ENCODE measurements at regions not wholly inside any gene's neighbourhood (a gene's known extent, or its start where the extent isn't known, plus 50 kb on each side); places are given as distances from the start of the nearest gene placed in this dataset.

DNA sequence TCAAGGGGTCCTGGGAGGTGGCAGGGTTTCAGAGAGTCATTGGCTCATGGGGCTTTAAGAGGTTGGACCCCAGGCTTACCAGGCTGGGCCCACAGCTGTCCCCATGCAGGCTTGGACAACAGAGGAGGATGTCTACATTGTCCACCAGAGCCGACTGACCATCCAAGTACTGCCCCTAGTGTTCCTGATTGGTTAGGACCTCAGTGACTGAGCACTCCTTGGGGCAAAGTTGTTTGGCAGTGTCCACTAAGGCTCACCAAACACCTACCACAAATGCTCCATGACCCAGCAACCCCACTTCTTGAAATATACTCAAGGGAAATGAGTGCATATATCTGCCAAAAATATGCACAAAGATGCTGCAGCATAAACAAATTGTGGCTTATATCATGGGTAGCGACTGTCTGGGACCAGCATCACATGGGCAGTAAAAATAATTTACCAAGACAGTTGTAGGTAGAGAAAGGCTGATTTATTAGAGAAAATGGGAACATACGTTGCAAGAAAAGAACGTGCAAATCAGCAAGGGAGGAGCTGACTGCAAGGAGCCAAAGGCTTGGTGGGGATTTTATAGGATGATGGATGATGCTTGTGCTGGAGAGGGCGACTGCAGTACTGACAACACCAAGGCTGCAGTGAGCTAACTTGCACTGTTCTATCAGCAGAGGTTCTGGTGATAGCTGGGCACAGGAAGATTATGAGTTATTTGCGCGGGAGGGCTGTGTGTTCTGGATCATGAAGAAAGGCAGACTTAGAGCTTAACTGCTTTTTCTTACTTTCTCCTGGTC, 265.2 kb downstream of the GADD45G start:
- DNase-seq: no peak

DNA sequence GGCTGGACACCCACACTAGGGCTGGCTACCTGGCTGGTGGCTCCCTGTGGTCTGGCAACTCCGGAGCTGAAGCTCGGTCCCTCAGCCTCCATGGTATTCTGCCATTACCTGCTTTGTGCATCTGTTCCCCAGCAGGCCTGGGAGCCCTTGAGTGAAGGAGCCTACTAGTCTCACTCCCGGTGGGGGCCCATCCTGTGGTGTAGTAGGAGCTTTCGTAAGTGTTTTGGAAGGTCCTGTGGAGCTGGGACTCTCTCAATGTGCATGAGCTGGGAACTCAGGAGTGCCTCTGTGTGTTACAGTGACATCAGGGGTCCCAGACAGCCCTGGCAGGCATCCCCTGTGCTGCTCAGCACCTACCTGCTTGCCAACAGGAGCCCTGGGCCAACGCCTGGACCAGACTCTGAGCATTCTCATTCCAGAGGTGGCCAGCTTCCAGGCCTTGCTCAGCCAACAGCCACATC, 267.1 kb downstream of the GADD45G start:
- no peak for DNase-seq

DNA sequence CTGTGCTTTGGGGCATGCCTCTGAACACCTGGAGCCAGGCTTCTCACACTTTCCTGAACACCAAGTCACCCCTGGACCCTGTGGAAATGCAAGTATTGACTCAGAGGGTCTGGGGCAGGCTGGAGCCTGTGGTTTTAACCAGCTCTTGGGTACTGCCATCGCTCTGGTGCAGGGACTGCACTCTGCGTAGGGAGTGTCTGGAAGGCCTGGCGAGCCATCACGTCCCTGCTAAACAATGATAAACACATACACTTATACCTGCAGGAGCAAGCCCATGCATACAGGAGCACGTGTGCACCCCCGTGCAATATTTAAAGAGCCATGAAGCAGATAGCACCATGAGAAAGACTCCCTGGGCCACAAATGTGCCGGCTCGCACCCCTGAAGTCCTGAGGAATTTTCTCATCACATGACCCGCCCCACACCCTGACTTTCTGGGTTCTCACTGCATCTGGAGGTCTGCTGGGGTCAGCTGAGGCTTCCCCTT, 267.7 kb downstream of the GADD45G start:
- no peak for DNase-seq

DNA sequence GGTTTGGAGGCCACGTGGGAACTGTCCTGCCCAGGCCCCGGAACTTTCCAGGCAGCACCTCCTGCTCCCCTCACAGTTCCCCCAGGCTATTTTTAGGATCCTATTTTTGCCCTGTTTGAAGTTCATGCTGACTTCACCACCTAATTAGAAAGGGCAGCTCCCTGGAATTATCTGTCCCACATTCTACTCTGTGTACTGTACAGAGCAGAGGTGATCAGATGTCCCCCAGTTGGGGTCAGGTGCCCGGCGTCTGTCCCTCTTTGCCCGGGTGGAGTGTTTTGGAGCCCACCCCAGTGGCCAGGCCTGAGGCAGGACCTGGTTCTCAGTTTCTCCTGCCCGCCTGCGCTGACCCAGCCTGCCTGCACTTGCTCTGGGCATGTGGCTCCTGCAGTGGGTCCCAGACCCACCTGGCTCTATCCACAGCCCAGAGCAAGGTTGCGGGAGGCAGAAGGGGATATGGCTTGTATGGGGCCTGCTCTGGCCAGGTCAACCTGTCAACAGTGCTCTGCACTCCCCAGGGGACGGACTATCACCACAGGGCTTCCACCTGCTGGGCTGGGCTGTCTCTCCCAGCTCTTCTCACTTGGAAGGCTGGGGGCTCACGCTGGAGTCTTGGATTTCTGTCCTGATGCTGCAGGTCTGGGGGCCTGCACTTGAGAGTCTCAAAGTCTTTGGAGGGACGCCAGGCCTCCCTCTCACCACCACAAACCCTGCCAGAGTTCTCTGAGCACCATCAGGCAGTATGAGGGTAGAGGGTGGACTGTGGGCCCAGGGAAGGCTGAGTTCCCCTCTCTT, 268.3 kb downstream of the GADD45G start:
- no peak for DNase-seq

DNA sequence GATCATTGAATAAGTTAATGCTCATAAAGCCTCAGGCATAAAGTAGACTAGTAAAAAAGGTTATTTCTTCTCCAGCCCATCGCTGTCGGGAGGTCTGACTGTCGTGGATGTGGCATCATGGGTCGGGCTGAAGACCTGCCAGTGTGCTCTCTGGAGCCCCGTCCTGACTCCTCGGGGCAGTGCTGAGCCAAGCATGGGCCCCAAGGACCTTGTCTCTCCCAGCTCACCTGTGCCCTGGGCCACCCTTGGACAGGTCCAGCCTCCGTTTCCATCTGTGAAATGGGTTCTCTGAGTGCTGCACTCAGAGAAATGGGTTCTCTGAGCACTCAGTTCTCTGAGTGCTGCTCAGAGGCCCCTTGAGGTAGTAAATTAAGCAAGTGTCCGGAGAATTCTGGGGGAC, 269.0 kb downstream of the GADD45G start:
- DNase-seq: no peak

DNA sequence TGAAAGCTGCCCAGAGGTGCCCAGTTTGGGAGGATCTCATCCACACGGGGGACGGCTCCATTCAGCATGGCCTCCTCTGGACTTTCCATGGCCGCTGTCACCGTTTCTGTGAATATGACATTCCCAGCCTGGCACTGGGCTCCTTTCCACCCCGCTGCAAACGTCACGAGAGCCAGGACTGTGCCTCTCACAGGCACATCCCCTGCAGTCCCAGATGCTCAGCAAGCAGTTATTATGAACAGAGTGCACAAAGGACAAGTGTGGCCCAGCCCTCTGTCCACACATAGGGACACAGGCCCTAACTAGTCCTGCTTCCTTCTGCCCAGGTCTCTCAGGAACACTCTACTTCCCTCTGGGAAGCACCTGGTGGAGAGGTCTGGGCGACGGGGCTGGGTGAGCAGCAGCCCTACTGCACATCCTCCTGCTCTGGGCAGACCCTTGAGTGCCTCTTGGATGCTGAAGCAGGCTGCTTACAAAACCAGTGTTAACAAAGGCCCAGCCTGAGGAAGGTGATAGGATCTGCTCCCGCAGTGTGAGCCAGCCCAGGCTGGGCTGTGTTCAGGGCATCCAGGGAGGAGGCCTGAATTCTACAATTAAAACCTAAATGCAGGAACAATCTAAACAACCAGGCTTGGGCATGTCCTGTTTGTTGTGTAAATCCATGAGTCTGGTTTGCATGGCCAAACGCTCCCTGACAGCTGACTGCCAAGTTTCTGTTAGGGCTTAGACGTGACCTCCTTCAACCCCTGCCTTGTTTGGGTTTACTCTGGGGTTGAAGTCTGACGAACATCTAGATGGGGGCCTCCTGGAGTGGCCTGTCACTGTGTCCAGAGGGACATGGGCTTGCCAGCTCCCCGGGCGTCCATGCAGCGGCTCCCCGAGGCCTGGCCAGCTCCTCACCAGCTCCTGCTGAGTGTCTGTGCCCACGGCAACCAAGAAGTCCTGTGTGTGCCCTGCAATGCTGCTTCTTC, 269.8 kb downstream of the GADD45G start:
- DNase-seq: no peak

DNA sequence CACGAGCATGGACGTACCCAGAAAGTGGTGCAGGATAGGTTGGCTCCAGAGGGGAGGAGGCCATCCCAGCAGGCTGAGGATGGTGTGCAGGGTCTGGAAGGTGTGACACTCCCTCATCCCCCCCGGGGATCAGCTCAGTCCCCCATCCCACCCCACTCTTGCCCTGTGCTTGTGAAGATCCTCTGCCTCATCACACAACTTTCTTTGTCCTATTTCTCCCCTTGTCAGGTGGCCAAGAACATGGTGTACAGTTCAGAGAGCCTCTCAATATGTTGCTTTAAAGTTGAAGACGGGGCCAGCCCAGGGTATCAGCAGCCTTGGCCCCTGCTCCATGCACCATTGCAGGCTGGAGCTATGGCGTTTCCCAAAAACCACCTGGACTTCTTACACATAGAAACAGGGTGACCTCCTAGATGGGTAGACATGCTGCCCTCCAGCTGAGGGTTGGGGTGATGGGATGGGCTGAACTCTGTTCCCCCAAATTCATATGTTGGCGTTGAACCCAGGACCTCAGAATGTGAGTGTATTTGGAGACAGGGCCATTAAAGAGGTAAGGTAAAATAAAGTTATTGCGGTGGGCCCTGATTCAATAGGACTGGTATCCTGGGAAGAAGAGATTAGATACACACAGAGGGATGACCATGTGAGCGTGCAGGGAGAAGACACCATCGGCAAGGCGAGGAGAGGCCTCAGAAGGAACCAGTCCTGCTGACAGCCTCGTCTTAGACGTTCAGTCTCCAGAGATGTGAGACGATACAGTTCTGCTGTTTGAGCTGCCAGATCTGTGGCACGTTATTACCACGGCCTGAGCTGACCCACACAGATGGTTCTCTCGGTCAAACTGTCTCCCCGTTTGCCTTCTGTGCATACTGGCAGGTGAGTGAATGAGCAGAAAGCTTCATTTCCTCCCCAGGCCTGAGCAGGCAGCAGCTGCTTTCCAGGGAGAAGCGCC, 272.5 kb downstream of the GADD45G start:
- DNase-seq: no peak

DNA sequence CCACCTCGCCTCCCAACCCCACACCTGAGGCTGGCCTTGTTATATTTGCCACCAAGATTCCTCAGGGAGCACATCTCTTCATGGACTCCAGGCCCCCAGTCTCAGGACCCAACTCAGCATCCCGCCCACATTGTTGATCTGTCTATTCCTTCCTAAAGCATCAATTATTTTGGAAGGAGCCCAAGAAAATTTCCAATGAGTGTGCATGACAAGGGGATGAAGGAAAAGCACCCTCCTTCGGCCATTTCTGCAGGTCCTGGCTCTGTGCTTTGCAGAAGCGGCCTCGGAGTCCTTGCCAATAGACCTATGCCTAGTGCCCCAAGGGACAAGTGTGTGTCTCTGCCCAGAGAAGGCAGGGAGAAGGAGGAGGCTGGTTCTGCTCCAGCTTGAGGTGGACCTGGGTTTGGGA, 273.2 kb downstream of the GADD45G start:
- DNase-seq: no peak

DNA sequence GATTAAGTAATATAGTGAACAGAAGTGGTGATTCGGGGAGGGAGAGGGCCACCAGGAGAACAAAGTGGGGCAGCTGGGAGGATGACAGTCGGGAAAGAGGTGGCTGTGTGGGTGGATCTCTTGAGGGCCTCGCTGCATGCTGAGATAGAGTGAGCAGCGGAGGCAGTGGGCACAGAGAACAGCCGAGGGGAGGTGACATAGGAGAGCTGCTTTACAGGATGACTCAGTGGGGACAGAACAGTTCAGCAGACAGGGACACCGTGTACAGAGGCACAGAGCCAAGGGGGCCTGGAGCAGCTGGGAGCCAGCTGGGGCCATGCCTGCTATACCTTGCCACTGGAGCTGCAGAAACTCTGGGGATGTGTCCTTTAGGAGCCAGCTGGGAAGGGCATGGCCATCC, 273.9 kb downstream of the GADD45G start:
- no peak for DNase-seq

DNA sequence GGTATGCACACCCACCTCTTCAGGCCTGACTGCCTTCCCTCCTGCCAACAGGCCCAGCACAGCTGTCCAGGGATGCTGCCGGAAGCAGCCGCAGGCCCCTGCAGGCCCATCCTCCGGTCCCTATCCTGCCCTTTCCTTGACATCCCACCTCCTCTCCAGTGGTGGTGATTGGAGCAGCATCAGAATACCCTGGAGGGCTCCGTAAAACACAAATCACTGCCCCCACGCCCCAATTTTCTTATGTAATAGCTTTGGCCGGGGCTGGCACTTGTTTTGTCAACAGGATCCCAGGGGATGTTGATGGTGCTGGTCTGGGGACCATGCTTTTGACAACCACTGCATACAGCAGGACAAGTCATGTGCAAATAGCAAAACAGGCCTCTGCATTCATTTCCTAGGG, 274.5 kb downstream of the GADD45G start:
- DNase-seq: no peak

DNA sequence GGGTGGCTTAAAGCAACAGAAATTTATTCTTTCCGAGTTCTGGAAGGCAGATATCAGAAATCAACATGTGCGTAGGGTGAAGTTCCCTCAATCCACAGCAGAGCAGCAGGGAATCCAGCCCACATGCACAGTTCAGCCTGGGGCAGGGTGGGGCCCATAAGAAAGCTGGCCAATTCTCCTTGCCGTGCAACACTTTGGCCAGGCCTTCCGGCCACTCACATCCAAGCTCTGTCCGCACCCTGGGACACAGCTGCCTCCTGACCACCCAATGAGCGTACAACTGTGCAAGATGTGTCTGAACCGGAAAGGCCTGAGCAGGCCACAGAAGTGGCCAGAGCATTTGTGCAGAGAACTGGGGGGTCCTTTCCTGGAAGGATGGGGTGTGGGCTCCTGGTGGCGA, 274.9 kb downstream of the GADD45G start:
- DNase-seq: no peak

DNA sequence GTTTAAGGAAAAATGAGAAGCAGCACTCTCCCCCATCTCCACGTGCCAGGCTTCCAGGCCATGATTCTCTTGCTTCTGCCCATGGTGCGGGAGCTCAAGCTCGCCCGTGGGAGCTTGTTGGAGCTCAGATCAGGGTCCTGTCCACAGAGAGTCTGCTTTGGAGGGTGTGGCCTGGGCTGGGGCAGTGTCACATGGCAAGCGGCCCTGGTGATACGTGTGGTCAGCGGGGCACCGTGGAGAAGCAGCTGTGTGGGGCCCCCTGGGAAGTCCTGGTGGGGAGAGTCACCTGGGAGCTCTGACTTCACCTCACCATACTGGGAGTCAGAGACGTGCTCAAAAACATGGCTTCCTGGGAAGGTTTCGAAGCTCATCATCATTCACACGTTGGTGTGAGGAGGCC, 275.3 kb downstream of the GADD45G start:
- DNase-seq: no peak

DNA sequence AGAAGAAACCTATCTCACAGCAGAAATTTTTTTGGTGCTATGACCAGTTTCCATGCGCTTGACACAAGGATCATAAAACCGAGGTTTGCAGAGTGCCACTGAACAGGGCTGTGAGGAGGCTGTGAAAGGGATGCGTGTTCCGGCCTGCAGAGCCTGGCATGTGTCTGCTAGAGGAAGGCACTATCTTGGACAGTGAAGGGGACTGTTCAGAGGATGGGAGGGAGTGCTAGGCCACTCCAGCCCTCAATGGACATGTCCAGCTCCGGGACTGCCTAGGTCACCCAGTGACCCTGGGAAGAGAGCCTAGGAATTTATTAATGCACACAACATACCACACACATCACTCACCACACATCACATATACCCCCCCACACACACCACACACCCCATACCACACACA, 275.9 kb downstream of the GADD45G start:
- no peak for DNase-seq

DNA sequence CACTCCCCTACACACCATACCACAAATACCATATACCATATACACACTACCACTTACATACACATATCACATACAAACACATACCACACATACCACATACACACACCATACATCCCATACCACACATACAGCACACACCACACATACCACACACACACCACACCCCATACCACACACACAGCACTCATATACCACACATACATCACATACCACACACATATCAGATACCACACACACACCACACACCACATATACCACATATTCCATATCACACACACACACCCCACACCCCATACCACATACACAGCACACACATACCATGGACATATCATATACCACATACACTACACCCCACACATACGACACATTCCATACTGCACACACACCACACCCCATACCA, 276.6 kb downstream of the GADD45G start:
- no peak for DNase-seq

DNA sequence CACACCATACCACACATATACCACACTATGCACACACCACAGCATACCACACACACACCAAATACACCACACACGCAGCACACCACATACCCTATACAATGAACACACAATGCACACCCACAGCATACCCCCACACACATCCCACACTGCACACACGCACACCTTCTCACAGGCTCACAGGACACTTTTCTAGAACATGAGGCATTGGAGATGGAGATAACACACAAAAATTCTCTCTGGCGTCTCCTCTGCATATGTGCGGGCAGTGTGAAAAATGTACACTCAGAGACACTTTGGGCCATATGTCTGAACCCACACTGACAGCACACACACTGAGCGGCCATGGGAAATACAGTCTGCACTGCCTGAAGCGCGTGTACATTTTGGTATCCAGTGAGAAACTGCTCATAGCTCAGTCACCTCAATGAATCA, 278.1 kb downstream of the GADD45G start:
- no peak for DNase-seq

DNA sequence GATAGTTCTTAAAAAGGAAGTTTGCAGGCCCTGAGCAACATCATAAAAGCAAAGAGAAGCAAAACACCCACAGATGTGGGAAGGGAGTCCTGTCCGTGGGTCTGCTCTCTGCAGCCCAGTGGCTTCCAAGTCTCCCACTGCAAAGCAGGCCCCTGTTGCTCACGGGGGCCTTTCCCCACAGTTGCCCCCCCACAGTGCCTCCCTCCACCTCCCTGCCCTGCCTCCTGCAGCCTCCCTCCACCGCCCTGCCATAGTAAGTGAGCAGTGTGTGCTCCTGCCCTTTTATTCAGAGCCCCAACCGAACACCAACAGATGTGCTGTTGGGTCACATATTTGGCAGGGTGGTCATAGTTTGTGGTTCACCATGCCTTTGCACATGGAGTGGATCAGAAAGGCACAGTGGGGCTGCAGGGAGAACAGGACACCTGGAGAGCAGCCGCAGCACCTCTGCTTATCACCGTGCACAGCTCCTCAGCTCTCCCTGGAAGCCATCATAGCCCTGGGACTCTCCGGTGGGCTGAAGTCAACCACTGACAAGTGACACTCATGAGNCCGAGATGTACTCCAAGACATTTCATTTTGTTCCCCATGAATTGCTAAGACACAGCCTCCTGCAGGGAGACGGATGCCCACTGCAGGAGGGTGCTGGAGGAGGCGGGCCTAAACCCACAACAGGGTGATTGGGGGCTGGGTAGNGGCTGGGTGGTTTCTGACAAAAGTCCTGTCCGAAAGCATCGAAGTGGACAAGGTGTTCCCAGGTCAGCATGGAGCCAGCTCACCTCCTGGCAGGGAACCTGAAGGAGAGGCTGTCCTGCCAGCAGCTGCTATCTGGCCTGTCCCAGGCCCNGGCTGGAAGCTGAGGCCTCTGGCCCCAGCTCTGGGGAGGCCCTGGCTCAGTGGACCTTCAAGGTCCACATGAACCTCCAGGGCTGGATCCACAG, 278.9 kb downstream of the GADD45G start:
- no peak for DNase-seq

DNA sequence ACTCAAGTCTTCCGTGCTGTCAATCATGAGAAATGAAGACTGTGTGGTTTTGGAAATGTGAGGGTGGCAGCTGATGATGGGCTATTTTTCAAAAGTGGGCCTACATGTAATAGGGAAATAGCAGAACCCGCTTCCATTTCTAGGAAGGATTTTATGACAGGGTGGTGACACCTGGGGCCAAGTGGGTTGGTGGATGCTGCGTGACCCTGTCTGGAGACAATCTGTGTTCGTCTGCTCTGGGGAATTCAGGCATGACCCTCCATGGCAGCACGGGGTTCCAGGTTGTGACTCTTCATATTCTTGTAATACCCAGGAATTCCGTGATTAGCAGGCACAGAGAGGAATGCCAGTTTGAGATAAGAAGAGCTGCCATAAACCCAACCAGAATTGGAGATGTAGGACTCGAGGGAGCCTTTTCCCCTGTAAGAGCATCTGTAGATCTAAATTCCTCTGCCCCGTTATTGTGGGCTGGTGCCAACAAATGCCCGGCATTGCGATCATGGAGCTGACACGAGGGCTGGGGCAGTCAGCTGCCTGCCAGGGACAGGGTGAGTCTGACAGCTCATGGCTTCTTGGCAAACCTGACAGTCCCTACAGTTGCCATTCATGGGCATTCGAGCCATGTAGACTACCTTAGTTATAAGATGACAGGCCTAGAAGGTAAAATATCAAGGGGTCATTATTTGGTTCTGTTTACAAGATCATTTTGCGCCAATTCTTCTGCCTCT, 279.7 kb downstream of the GADD45G start:
- no peak for DNase-seq

DNA sequence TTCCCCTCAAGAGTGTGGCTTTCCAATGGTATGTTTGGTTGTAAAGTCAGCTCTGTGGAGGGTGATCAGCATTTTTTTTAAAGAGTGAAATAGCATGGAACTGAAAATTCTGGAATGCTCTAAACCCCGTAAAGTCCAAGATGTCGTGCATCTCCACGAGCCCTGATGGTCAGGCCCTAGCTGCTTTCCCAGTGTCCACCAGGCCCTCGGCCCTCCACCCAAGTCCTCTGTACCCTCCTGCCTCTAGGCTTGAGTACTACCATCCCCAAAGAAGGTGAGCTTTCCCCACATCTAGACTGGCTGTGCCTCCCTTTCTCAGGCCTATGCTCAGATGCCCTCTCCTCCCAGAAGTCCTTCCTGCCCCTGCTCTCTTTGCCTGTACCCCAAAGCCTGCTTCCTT, 280.3 kb downstream of the GADD45G start:
- DNase-seq: no peak

DNA sequence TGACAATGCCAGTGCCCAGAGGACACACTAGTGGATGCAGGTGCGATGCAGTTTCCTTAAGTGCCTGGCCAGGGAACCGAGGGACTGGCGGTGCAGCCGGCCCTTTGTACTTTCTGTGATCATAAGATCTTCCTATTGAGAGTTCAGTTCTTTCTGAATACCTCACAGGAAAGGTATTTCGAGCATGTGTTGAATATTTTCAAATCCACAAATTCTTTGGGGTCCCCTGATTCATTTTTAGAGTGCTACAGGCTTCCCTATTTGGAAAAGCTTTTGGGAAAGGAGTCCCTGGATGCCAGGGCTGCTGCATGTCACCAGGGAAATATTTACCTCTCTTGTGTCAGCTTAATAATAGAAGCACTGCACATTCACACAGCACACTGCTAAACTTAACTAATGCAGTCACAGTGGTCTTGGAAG, 281.5 kb downstream of the GADD45G start:
- no peak for DNase-seq

DNA sequence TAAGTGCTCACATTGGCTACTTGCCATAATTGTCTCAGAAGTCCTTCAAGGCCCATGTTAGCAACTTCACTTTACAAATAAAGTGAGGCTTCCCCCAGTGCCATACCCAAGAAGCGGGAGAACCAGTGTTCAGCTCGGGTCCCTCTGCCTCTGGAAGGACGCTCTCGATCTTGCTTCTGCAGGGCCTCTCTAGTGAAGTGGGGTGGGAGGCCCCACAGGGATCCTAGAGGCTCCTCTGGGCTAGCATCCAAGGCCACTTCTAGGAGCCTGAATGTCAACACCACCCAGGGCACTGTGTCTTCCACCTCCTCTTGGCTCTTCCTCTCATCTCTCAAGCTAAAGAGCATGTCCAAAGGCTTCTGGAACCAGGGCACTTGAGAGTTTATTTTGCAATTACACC, 282.5 kb downstream of the GADD45G start:
- no peak for DNase-seq
